Stimulated activated memory B cell treated with anti-CD40 and anti-IgM and Interleukin-4, amounts not matched to agents 10 μg/mL and 1 μg/mL and 100 μg/mL, for 72 hours (primary cell): ENCODE measurements at regions not wholly inside any gene's neighbourhood (a gene's known extent, or its start where the extent isn't known, plus 50 kb on each side); places are given as distances from the start of the nearest gene placed in this dataset.

Source experiments
- ATAC-seq: fragments of 150-1000 bp; cut with Tn5 transposase; 2 replicates; pipeline ENCODE4 v1.10.0; 2021
- H3K27ac Mint-ChIP-seq: one replicate; pipeline ENCODE4 v1.8.0; 2022; ENCODE audit warnings: mild to moderate bottlenecking, mixed read lengths
- H3K27me3 Mint-ChIP-seq: one replicate; pipeline ENCODE4 v1.8.0; 2022; ENCODE audit warnings: mixed read lengths
- H3K36me3 Mint-ChIP-seq: one replicate; pipeline ENCODE4 v1.8.0; 2022; ENCODE audit warnings: mixed read lengths
- H3K4me1 Mint-ChIP-seq: one replicate; pipeline ENCODE4 v1.8.0; 2022; ENCODE audit warnings: mixed read lengths
- H3K4me3 Mint-ChIP-seq: one replicate; pipeline ENCODE4 v1.8.0; 2022; ENCODE audit warnings: mild to moderate bottlenecking, moderate library complexity, mixed read lengths
- H3K9me3 Mint-ChIP-seq: one replicate; pipeline ENCODE4 v1.8.0; 2022; ENCODE audit warnings: mixed read lengths

- H3K4me3 Mint-ChIP-seq, result no peak overlapping the region
- H3K9me3 Mint-ChIP-seq, result no peaks in the 10 kb centered on the region
- H3K27ac Mint-ChIP-seq, result no peak overlapping the region
- ATAC-seq, result no peak
- no peaks in the 10 kb centered on the region for H3K36me3 Mint-ChIP-seq
- no peaks in the 10 kb centered on the region for H3K27me3 Mint-ChIP-seq
- no peaks in the 10 kb centered on the region for H3K4me1 Mint-ChIP-seq
These were observed 1062.5 kb upstream of the PCDH9 start for GRCh38 chr13:68292601-68293000.

DNA sequence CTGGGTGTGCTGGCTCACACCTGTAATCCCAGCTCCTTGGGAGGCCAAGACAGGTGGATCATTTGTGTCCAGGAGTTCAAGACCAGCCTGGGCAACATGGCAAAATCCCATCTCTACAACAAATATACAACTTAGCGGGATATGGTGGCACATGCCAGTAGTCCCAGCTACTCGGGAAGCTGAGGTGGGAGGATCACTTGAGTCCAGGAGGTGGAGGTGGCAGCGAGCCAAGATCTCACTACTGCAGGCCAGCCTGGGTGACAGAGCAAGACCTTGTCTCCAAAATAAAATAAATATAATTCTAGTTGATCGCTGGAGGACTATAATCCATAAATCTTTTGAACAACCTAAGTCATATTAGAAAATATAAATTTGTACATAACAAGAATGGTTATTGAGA, 1061.5 kb upstream of the PCDH9 start:
- H3K4me3 Mint-ChIP-seq, result no peak overlapping the region
- ATAC-seq, result no peak
- H3K4me1 Mint-ChIP-seq, result no peaks in the 10 kb centered on the region

GRCh38 chr13:68275758-68276157, 1045.6 kb upstream of the PCDH9 start:
- no peak for ATAC-seq
- Mint-ChIP-seq H3K4me1 (no peaks in the 10 kb centered on the region), H3K27ac (no peak overlapping the region), H3K4me3 (no peak overlapping the region), H3K9me3 (peaks cover 9% of the 10 kb centered on the region), H3K36me3 (no peaks in the 10 kb centered on the region), H3K27me3 (no peaks in the 10 kb centered on the region)

More for the DNA sequence above, 1061.5 kb upstream of the PCDH9 start:
- Mint-ChIP-seq H3K27me3 (no peaks in the 10 kb centered on the region), H3K36me3 (no peaks in the 10 kb centered on the region), H3K9me3 (no peaks in the 10 kb centered on the region), H3K27ac (no peak overlapping the region)

- H3K9me3 Mint-ChIP-seq, result peaks cover 7% of the 10 kb centered on the region
- no peaks in the 10 kb centered on the region for H3K4me1 Mint-ChIP-seq
- no peak overlapping the region for H3K4me3 Mint-ChIP-seq
- no peaks in the 10 kb centered on the region for H3K36me3 Mint-ChIP-seq
- H3K27ac Mint-ChIP-seq, result no peak overlapping the region
- no peak for ATAC-seq
- no peaks in the 10 kb centered on the region for H3K27me3 Mint-ChIP-seq
These were observed 1042.5 kb upstream of the PCDH9 start for GRCh38 chr13:68272652-68273051.

GRCh38 chr13:68264692-68265091, 1034.6 kb upstream of the PCDH9 start:
- Mint-ChIP-seq H3K4me1 (no peaks in the 10 kb centered on the region), H3K36me3 (no peaks in the 10 kb centered on the region), H3K27ac (no peak overlapping the region), H3K4me3 (no peak overlapping the region), H3K9me3 (no peaks in the 10 kb centered on the region), H3K27me3 (no peaks in the 10 kb centered on the region)
- ATAC-seq, result no peak

DNA sequence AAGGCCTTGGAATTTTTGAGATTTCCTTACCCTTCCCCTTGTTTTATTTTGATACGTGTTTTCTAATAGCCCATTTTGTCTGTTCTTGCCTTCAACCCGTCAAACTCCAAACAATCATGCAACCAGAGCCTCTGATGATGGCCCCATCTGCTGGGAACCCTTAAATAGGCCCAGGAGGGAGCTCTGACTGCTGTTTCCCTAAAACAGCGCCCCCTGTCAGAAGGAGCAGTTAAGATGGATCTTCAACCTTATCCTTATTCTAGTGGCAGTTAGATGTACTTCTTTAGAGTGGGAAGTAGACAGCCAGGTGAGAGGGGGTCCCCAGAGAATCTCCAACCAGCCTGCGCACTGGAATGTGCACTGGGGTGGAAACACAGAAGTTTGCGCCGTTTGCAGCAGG, 1031.0 kb upstream of the PCDH9 start:
- ATAC-seq, result no peak
- Mint-ChIP-seq H3K4me3 (no peak overlapping the region), H3K9me3 (no peaks in the 10 kb centered on the region), H3K27ac (no peak overlapping the region), H3K36me3 (no peaks in the 10 kb centered on the region), H3K4me1 (no peaks in the 10 kb centered on the region), H3K27me3 (no peaks in the 10 kb centered on the region)

GRCh38 chr13:68257111-68257842, 1027.1 kb upstream of the PCDH9 start:
- Mint-ChIP-seq H3K4me1 (no peaks in the 10 kb centered on the region), H3K9me3 (no peaks in the 10 kb centered on the region), H3K27ac (no peak overlapping the region), H3K4me3 (no peak overlapping the region), H3K27me3 (no peaks in the 10 kb centered on the region), H3K36me3 (no peaks in the 10 kb centered on the region)
- no peak for ATAC-seq

DNA sequence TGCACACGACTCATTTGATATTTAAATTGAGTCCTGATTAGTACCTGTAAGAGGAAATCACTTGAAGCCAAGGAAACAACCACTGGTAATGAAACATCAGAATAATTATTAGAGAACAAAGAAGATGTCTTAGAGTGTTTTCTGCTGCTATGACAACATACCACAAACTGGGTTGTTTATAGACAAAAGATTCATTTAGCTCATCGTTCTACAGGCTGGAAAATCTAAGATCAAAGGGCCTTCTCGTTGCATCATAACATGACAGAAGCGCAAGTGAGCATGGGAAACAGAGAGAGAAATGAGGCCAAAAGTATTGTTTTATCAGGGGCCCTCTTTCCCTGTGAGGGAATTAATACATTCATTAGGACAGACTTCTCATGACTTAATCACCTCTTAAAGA, 1024.0 kb upstream of the PCDH9 start:
- H3K27ac Mint-ChIP-seq, result no peak overlapping the region
- no peak overlapping the region for H3K4me3 Mint-ChIP-seq
- H3K27me3 Mint-ChIP-seq, result no peaks in the 10 kb centered on the region
- no peaks in the 10 kb centered on the region for H3K36me3 Mint-ChIP-seq
- no peaks in the 10 kb centered on the region for H3K4me1 Mint-ChIP-seq
- H3K9me3 Mint-ChIP-seq, result no peaks in the 10 kb centered on the region
- ATAC-seq, result no peak

DNA sequence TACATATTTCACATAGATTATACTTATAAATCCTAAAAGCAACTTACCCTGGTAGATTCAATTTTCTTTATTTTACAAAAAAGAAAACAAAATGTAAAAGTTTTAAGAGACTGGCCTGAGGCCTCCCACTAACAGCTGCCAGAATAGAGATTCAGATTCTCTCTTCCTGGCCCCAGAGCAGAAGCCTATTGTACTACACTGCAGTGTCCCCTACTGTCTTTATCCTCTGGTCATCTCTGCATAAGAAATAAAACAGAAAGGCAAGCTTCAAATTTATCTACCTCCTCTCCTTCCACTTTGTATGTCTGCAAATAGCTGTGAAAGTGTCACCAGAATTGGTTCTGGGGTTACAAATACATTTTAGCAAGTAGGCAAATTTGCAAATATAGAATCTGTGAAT, 1004.1 kb upstream of the PCDH9 start:
- Mint-ChIP-seq H3K27me3 (no peaks in the 10 kb centered on the region), H3K27ac (no peak overlapping the region), H3K9me3 (no peaks in the 10 kb centered on the region), H3K36me3 (no peaks in the 10 kb centered on the region), H3K4me1 (no peaks in the 10 kb centered on the region), H3K4me3 (no peak overlapping the region)
- no peak for ATAC-seq

GRCh38 chr13:68232351-68233130, 1002.4 kb upstream of the PCDH9 start:
- Mint-ChIP-seq H3K4me3 (no peak overlapping the region), H3K9me3 (no peaks in the 10 kb centered on the region), H3K27ac (no peak overlapping the region), H3K4me1 (no peaks in the 10 kb centered on the region), H3K27me3 (no peaks in the 10 kb centered on the region), H3K36me3 (no peaks in the 10 kb centered on the region)
- no peak for ATAC-seq

DNA sequence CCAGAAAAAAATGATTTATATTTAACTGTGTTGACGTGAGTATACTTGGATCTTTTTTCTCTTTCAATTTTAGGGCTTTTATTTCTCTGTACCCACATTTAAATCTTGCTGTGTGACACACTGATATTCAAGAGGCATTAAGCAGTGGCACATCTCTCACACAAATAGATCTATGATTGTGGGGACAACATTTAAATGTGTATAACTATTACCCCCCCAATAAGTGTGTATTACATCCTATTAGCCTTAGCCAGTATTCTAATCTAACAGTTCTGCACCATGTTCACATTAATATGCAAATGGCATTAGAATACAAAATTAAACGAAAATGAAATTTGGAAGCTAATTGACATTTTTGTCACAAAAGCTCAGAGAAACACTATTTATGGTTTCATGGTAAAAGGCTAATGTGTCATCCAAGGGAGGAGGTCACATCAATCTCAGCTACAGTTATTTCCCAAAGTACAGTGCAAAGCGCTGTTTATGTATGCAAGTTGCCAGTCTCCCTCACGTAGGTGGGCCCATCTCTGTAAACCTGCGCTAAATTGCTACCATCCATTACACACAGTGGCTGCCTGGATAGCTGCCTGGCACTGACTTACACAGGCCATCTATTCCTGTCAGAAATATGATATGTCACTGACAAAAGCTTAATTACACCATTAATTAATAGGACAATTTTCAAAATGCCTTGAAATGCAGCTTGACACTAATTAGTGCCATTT, 984.7 kb upstream of the PCDH9 start:
- no peak overlapping the region for H3K4me3 Mint-ChIP-seq
- H3K4me1 Mint-ChIP-seq, result no peaks in the 10 kb centered on the region
- H3K27ac Mint-ChIP-seq, result no peak overlapping the region
- H3K27me3 Mint-ChIP-seq, result no peaks in the 10 kb centered on the region
- no peaks in the 10 kb centered on the region for H3K9me3 Mint-ChIP-seq
- no peak for ATAC-seq
- no peaks in the 10 kb centered on the region for H3K36me3 Mint-ChIP-seq

- Mint-ChIP-seq H3K9me3 (no peaks in the 10 kb centered on the region), H3K27ac (no peak overlapping the region), H3K27me3 (no peaks in the 10 kb centered on the region), H3K4me3 (no peak overlapping the region), H3K4me1 (no peaks in the 10 kb centered on the region), H3K36me3 (no peaks in the 10 kb centered on the region)
- ATAC-seq, result no peak
These were observed 969.1 kb upstream of the PCDH9 start for GRCh38 chr13:68199271-68199670.

- H3K27ac Mint-ChIP-seq, result no peak overlapping the region
- ATAC-seq, result no peak
- H3K27me3 Mint-ChIP-seq, result no peaks in the 10 kb centered on the region
- no peaks in the 10 kb centered on the region for H3K4me1 Mint-ChIP-seq
- no peak overlapping the region for H3K4me3 Mint-ChIP-seq
- H3K36me3 Mint-ChIP-seq, result no peaks in the 10 kb centered on the region
- no peaks in the 10 kb centered on the region for H3K9me3 Mint-ChIP-seq
These were observed 960.7 kb upstream of the PCDH9 start for GRCh38 chr13:68190818-68191217.

GRCh38 chr13:68185444-68186141, 955.5 kb upstream of the PCDH9 start:
- no peak for ATAC-seq
- Mint-ChIP-seq H3K36me3 (no peaks in the 10 kb centered on the region), H3K27me3 (no peaks in the 10 kb centered on the region), H3K4me1 (no peaks in the 10 kb centered on the region), H3K27ac (no peak overlapping the region), H3K4me3 (no peak overlapping the region), H3K9me3 (no peaks in the 10 kb centered on the region)

DNA sequence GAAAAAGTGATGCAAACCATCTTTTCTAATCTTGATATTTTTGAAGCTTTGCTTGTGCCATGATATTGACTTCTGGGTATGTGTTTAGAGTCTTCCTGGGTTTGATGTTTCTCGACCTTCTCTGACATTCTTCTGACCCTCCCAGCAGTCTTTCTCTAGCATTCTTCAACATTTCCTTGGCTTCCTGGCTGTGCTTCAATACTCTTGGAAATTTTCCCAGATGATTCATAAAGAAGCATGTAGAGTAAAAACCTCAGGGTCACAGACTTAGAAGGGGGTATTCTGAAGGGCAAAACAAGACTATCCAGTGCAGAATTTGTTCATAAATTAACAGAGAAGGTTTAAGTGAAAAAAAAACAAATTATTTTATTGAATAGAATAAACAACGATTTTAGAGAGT, 946.3 kb upstream of the PCDH9 start:
- Mint-ChIP-seq H3K9me3 (peaks cover 2% of the 10 kb centered on the region), H3K4me3 (no peak overlapping the region), H3K36me3 (no peaks in the 10 kb centered on the region), H3K4me1 (no peaks in the 10 kb centered on the region), H3K27me3 (no peaks in the 10 kb centered on the region), H3K27ac (no peak overlapping the region)
- ATAC-seq, result no peak
